ENCODE measurements at regions not wholly inside any gene's neighbourhood (a gene's known extent, or its start where the extent isn't known, plus 50 kb on each side); places are given as distances from the start of the nearest gene placed in this dataset.
"Not testable (repeated sequence)": the region's sequence is repeated elsewhere in the genome, so short reads cannot be mapped to it uniquely, and the experiment has no call there.

DNA sequence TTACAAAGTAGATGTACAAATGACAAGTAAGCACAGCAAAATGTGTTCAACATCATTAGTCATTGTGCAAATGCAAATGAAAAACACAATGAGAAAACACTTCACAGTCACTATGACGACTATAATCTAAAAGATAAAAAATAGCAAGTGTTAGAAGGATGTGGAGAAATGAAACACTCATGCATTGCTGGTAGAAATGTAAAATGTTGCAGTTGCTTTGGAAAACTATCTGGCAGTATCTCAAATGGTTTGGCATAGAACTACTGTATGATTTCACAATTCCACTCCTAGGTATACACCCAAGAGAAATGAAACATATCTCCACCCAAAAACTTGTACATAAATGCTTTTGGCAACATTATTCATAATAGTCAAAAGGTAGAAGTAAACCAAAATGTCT is 459.7 kb upstream of the TRAM1L1 start:
- intact Hi-C loops (cut with micrococcal nuclease), result no loop called here

DNA sequence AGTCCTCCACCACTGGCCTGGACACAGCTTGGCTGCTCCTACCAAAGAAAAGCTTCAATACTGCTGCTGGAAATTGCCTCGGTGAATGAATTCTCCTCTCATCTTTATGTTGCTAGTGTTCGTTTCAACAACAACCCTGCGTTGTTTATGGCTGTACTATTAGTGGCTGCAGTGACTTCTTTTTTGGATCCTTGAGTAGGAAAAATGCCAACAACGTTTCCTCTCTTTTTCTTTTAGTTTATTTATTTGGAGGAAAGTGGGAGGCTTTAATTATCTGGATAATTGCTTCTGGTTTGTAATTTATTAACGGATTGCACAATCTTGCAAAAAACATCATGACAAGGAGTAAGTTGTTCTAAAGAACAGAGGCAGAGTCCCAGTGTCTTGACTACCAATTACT is 464.1 kb upstream of the TRAM1L1 start:
- intact Hi-C loops (cut with micrococcal nuclease), result no loop called here

DNA sequence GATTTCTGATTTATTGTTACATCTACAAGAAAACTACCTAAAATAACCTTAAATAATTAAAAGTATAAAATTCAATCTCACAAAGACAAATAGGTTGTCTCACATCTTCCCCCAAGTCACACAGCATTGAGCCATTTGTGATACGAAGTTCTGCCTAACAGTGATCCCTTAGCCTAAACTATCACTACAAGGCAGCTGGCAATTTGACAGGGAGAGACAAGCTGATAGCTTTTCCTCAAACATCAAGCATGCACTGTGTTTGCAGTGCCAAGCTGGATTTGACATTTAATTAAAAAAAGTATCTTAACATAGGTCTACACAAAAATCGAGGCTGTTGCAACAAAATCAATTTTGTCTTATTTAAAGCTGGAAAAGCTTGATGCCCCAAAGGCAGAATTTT is 464.7 kb upstream of the TRAM1L1 start:
- intact Hi-C loops (cut with micrococcal nuclease), result no loop called here

DNA sequence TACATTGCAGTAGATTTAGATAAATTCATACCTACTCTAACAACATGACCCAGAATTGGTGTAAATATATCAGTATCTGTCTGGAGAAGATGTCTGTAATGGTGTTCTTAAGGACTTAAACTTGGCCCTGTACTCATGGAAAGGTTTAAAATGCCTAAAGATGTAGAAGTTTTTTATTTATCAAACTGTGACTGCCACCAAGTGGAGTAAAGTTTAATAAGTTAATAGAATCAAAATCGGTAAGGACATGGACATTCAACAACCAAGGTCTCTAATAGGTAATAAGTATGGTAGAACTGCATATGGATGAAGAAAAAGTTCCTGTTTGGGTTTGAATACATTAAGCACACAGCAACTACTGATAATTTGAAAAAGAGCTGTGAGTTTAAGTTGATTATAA is 474.0 kb upstream of the NDST3 start:
- intact Hi-C loops (cut with micrococcal nuclease), result no loop called here

DNA sequence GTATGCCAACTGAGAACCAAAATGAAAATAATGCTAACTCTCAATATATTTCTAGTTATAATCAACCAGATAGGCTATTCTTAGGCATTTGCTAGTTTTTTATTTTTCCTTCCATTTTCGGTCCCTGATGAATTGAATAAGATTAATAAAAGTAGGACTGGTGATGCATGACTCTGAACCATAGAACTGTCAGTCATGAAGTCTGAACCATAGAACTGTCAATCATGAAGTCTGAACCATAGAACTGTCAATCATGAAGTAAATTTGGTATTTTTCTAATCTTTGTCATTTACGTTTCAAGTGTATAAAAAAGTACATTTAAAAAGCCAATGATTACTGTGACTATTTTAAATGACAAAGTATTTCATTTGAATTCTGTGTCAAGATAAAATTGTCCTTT is 460.2 kb upstream of the NDST3 start:
- intact Hi-C loops (cut with micrococcal nuclease), result no loop called here

DNA sequence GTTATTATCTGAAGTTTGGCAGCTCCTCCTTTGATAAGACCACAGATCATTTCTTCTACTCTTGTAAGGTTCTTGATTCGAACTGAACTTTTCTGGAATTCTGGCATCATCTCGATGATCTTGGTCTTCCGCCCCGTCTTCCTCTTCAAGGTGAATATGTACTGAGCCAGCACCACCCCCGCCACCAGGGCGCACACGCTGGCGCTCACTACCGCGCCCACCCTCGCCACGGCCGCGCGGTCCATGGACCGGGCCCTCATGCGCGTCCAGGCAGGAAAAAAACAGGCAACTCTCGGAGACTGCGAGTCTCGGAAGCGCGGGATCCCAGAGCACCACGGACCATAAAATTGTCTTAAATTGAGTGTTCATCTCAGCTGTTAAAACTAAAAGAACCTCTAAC is 458.4 kb upstream of the NDST3 start:
- intact Hi-C loops (cut with micrococcal nuclease), result no loop called here

DNA sequence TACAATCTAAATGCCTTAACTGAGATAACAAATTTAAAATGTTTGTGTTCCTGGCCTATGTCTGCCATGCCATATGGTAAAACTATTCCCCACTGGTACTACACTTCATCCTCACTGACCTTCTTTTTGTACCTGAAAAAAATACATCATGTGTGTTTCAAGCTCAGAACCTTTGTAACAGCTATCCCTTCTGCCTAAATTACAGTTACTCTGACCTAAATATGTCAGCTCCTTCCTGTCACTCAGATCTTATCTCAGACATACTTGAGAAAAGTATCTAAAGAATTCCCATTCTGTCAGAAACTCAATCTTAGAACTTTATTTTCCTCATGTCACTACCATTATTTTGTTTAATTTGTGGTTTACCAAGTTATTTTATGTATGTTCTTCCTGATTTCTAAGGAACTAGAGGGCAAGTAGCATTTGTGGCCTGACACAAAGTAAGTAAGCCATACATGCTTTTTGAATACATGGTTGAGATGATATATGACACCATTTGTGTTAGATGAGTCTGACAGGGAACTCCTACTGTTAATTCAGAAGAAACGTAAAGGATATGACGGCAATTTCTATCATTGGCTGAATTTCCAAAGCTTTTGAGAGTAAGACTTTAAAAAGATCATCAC is 456.5 kb upstream of the NDST3 start:
- intact Hi-C loops (cut with micrococcal nuclease), result no loop called here

DNA sequence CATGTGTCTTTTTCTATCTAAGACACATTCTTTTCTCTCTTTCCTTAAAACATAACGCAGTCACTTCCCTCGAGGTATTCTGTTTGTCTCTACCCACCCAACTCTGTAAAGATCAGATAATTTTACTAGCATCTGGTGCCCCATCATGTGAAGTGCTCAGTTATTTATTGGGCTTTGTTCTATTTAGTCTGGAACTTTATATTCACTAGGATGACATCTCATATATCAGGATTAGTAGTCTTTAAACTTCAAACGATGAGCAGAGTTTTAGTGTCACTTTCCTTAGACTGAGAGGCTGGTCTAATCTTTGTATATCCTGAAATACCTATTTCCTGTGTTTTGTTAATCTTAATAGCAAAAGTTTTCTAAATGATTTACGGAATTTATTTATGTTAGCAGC is 445.5 kb upstream of the NDST3 start:
- intact Hi-C loops (cut with micrococcal nuclease), result no loop called here

DNA sequence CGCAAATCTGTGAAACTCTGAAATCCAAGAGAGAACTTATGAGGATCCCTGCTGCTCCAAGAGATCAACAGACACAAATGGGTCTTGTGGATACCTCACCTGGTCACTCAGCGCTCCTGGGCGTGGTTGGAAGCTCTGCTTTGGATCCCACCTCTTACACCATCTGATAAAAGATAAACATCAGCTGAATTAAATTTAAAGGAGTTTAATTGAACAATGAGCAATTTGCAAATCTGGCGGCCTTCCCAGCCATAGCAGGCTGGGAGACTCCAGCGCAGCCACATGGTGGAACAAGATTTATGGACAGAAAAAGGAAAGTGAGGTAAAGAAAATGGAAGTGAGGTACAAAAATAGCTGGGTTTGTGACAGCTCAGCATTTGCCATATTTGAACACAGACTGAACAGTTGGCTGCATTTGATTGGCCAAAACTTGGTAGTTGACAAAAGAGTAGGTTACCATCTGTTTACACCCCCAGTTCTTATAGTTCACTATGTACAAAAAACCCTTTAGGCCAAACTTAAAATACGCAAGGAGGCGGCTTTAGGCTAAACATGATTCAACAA is 437.3 kb upstream of the NDST3 start:
- intact Hi-C loops (cut with micrococcal nuclease), result no loop called here

DNA sequence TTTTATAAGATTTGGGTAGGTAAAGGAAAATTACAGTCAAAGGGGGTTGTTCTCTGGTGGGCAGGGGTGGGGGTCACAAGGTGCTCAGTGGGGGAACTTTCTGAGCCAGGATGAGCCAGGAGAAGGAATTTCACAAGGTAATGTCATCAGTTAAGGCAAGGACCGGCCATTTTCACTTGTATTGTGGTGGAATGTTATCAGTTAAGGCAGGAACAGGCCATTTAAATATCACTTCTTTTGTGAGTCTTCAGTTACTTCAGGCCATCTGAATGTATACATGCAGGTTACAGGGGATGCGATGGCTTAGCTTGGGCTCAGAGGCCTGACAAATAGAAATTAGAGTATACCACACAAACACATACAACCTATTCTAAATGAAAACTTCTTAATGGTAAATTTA is 434.9 kb upstream of the NDST3 start:
- intact Hi-C loops (cut with micrococcal nuclease), result not testable (repeated sequence)

DNA sequence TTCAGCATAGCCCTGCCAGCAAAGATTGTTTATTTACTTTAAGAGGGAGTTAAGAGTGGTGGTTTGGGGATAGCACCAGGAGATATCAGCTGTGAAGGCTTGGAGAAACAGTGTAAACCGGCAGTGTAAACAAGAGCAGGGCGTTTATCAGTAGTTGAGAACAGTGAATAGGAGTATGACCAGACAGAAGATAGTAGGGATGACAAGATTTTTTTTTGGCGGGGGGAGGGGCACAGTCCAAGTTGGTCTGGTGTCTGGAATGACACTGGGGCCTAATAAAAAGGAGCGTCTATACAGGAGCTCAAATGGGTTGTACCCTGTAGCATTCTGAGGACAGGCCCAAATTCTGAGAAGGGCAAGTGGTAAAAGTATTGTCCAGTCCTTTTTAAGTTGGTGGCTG is 433.4 kb upstream of the NDST3 start:
- intact Hi-C loops (cut with micrococcal nuclease), result not testable (repeated sequence)

DNA sequence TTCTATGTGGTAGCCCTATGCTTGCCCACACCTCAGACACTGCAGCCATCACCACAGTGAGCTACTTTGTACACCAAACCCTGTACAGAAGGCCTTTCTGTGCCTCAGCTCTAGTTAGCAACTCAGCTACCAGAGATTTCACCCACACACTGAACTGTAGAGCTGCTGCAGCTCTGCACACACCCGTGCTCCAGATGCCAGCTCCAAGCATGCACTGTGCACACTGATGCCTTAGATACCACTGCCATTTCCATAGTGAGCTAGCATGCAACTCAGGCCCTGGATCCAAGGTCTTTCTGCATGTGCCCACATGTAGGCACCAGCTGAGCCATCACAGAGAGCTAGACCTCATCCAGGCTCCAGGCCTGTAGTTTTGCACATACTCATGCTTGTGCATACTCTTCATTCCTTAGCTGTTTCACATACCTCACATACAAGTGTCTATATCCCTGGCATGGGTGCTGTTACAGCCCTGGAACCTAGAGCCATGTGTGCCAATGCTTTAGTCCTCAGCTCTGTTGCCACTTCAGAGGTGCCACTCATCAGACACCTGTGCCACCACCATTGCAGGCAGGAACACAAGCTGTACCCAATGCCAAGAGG is 423.5 kb upstream of the NDST3 start:
- intact Hi-C loops (cut with micrococcal nuclease), result no loop called here

DNA sequence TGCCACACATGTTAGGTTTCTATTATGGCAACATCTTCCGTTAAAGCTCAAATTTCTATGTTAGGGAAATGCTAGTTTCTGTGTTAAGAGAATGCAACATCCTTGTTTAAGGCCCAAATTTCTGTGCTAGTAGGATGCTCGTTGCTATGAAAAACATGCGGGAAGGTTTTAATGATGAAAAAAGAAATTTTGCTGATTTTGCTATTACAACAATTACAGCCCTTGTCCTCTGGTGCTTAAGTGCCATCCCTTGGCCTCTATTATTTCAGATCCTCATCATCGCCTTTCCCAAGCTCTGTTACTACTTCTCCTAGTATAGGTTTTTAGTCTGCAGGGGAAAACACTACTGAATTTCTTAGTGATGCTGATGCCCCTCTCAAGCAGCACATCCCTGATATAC is 412.6 kb upstream of the NDST3 start:
- intact Hi-C loops (cut with micrococcal nuclease), result no loop called here

DNA sequence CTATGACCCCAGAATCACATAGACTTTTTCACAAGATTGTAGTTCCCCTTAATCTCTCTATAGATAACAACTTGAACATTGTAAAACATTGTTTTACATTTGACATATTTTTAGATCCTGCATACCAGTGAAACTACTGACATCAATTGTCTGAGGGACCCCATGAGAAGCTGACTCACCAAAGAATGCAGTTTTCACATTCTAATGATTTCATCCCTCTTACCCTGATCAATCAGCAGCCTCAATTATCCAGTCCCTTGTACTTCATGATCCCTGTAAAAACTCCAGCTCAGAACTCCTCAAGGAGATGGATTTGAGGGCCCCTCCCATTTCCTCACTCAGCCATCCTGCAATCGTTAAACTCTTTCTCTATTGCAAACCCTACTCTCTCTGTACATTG is 411.0 kb upstream of the NDST3 start:
- intact Hi-C loops (cut with micrococcal nuclease), result no loop called here

DNA sequence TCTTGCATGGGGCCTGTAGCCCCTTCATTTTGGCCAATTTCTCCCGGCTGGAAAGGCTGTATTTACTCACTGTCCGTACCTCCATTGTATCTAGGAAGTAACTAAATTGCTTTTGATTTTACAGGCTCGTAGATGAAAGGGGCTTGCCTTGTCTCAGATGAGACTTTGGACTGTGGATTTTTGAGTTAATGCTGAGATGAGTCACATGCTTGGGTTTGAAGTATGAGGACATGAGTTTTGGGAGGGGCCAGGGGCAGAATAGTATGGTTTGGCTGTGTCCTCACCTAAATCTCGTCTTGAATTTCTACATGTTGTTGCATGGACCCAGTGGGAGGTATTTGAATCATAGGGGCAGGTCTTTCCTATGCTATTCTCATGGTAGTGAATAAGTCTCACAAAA is 407.6 kb upstream of the NDST3 start:
- intact Hi-C loops (cut with micrococcal nuclease), result no loop called here

DNA sequence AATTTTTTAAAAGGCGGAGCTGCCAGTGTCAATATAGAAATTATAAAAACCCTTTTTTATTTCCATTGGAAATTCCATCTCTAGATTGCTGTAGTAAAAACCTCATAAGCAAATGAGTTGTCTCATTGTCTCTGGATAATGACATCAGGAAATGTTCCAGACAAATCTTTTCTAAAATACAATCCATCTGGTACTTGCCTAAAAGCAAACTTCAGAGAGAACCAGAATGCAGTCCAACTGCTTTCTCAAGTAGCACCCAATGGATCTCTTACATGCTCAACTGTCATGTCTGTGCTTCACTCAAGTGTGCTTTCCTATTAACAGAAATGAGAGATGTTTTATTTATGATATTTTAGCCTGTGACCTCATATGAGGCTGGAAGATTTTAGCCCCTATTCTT is 399.6 kb upstream of the NDST3 start:
- intact Hi-C loops (cut with micrococcal nuclease), result no loop called here

DNA sequence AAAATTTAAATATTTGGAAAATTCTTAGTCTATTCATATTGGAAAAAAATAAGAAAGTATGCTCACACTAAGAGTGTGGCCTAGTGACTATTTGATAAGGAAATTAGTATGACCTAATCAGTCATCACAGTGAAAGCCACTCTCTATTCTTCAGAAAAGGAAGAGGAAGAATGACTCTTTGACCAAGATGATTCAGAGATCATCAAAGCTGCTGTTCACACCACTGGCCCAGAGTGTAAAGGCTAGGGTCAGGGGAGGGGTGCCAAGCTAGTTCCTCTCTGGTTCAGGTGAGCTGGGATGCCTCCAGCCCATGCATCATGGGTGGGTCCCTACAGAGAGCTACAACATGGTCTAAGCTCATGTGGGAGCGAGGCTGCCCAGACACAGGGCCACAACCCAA is 396.9 kb upstream of the NDST3 start:
- intact Hi-C loops (cut with micrococcal nuclease), result no loop called here

DNA sequence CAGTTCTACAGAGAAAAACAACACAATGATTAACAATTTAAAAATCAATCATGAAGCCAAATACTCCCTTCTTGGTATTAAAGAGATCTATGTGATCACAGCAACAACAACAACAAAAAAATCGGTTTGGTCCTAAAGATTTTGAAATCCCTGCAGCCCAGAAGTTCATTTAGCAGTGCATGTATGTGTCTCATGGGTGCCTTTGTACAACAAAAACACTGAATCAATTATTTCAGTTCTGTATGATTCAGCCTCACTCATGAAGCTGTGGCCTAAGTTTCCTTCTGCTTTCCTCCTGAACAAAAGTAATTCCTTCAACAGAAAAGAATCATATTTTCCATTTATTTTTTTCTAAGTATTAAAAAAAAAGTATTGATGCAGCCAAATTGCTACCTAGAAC is 393.4 kb upstream of the NDST3 start:
- intact Hi-C loops (cut with micrococcal nuclease), result no loop called here

DNA sequence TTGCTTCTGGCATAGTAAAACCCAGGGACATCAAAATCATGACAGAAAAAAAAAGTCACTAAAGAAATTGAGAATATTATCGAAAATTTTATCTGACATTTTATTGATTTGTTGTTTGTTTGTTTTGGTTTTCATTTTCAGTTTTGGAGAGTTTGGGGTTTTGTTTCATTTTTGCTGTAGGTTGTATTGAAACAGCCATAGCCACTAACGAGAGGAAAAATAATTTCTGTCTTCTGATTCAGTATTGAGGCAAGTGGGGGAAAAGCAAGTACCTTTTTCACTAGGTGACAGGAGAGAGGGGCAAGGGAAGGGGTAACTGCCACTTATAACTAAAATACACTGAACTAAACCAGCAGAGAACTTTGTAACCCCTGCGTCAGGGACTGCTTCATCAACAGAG is 392.8 kb upstream of the NDST3 start:
- intact Hi-C loops (cut with micrococcal nuclease), result no loop called here

DNA sequence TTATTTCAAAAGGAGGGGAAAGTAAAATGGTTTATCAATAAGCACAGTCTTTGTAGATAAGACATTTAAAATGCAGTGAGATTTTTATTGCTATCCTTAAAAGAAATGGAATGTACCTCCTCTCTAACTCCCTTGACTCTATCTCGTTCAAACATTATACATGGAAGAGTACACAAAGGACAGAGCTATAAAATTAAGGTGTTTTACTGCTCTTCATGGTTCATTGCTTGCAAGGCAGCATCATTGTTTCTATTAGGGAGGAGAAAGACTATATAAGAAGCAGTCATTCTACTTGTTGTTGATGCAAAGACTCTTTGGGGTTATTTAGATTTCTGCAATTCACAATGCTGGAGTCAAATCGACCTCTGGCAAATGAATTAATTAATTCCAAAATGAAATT is 380.2 kb upstream of the NDST3 start:
- intact Hi-C loops (cut with micrococcal nuclease), result no loop called here

DNA sequence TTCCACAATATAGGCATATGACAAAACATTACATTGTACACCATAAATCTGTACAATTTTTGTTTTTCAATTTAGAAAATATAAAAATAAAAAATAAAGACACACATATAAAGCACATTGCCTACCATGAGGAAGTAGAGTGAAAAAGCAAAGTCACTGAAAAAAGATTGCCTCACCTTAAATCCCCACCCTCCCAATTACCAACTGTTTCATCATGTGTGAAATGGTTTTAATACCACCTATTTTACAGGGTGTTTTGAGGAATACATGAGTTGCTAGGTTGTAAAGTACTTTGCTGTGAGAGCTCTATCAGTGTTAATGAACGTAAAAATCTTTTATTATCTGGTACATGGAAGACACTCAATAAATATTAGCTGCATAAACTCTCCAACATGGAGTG is 373.6 kb upstream of the NDST3 start:
- intact Hi-C loops (cut with micrococcal nuclease), result no loop called here

DNA sequence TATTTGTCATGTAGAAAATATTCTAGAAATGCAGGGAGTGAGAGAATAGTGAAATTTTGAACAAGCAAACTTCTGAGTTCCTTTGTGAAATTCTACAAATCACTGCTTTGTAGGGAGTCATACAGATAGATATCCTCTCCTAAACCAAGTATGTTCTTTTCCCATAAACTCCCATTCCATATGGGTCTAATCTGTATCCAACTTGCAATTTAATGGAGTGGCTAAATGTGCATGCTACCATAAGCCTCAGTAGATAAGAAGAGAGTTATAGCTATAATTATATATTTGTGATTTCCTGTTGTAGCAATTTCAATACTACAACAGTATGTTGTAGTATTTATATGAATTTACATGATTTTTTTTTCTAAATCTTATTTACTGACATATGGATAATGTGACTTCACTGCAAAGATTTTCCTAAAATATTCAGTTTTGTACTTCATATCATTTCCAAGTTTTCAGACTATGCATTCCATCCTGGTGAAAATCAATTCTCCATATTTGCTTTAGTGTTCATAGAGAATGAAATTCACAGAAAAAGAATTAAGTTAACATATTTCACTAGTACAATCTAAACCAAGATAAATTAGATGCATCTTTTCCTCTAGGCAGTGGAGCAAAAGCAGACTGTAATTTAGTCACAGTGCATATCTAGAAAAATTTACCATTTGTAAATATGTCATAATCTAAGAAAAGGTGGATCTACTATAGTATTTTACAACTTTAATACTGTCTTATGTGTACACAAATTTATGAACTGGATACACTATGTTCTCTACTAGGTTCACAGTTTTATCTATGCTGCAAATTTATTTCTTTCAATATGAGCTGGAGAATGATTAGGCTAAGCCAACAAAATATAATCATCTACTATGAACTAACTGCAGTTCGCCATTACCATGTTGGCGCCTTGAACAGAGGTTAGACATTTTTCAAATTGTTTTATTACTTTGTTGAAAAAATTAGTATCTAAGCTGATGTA is 372.9 kb upstream of the NDST3 start:
- intact Hi-C loops (cut with micrococcal nuclease), result no loop called here

Measured in T-helper 2 cell treated with Interferon-gamma antibody and Interleukin-4, amounts not matched to agents 100 ng/mL and 5 ng/mL, for 36 hours (primary cell).